ENCODE measurements at regions not wholly inside any gene's neighbourhood (a gene's known extent, or its start where the extent isn't known, plus 50 kb on each side); places are given as distances from the start of the nearest gene placed in this dataset.

GRCh38 chr5:69042500-69042899 is 51.3 kb upstream of the SLC30A5 start:
- no peak overlapping the region for H3K4me2 ChIP-seq (ENCODE audit: insufficient read depth, low read length)
- POLR2A ChIA-PET: interaction anchor here (0.9 to 1.0 kb wide), 3 partner anchors 8 to 140 kb away, joined by 3 read pairs; no protein-coding TSS in a partner anchor
- no peak; the same call in 2 of the 3 replicates for ATAC-seq
- no peaks in the 10 kb centered on the region for H4K20me1 ChIP-seq (replicated peaks; ENCODE audit: control insufficient read depth, insufficient read depth, low read length)
- intact Hi-C loops (cut with micrococcal nuclease) (loop anchor here (2.0 kb wide), 2 partner anchors 48 to 326 kb away; partner anchors contain the start of genes AK6, RAD17 and TAF9), in situ Hi-C loops (cut with MboI) (no loop called here)
- H3K27ac ChIP-seq (ENCODE audit: extremely low read depth, low read depth, low read length): peak overlapping the region; percentile 14; the same call in 1 of the 3 replicates
- H3K36me3 ChIP-seq (ENCODE audit: control insufficient read depth, insufficient read depth, low read length): no peaks in the 10 kb centered on the region
- H3K9ac ChIP-seq (ENCODE audit: insufficient read depth in 1 of 2, low read depth in 2 of 2, low read length in 2 of 2): 0 out of 4 replicates have a peak overlapping the region, but pooled peaks of 1 of the 2 experiments have one; percentile 45
- DNase-seq (ENCODE audit: extremely low read depth in 1 of 4, low spot score in 3 of 4): no peak
- CTCF ChIA-PET (ENCODE audit: low intra/inter-chr PET ratio): interaction anchor here (0.7 kb wide), 2 partner anchors 41 to 142 kb away, joined by 3 read pairs; no protein-coding TSS in a partner anchor
- H3K79me2 ChIP-seq (ENCODE audit: control insufficient read depth, insufficient read depth, low read length): no peaks in the 10 kb centered on the region
- peaks cover 4 to 26% of the 10 kb centered on the region in 2 experiments; a peak in 3 of 5 replicates for H3K4me1 ChIP-seq (replicated peaks in 1 of 2; ENCODE audit: control insufficient read depth in 2 of 2, insufficient read depth in 2 of 2, low read length in 2 of 2)
- TF ChIP-seq NR2C1 (IDR thresholded peaks at IDR 0.05): no peak
- 0 out of 2 replicates have a peak, but pooled peaks have one; percentile 7 for TF ChIP-seq NR2C1 (tag; IDR thresholded peaks at IDR 0.05)
- TF ChIP-seq ZNF696 (CRISPR knock-in tag; conservative IDR thresholded peaks at IDR 0.05): no peak
- no peak for TF ChIP-seq SIRT6 (IDR thresholded peaks at IDR 0.05; ENCODE audit: low read depth, low read length)
- no peak for TF ChIP-seq BRF2 (IDR thresholded peaks at IDR 0.05; ENCODE audit: borderline replicate concordance, insufficient read depth, insufficient read length)
- TF ChIP-seq, protein P1, sequence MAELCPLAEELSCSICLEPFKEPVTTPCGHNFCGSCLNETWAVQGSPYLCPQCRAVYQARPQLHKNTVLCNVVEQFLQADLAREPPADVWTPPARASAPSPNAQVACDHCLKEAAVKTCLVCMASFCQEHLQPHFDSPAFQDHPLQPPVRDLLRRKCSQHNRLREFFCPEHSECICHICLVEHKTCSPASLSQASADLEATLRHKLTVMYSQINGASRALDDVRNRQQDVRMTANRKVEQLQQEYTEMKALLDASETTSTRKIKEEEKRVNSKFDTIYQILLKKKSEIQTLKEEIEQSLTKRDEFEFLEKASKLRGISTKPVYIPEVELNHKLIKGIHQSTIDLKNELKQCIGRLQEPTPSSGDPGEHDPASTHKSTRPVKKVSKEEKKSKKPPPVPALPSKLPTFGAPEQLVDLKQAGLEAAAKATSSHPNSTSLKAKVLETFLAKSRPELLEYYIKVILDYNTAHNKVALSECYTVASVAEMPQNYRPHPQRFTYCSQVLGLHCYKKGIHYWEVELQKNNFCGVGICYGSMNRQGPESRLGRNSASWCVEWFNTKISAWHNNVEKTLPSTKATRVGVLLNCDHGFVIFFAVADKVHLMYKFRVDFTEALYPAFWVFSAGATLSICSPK (IDR thresholded peaks at IDR 0.05; ENCODE audit: borderline replicate concordance): no peak
- peak; percentile 28; the same call in 1 of the 2 replicates for TF ChIP-seq ADNP (tag; IDR thresholded peaks at IDR 0.05)
- TF ChIP-seq RFX1 (IDR thresholded peaks at IDR 0.05): no peak
- no peak for TF ChIP-seq ZNF668 (CRISPR knock-in tag; IDR thresholded peaks at IDR 0.05)
- no peak for TF ChIP-seq CTBP1 (IDR thresholded peaks at IDR 0.05; ENCODE audit: borderline replicate concordance)
- TF ChIP-seq, protein P2, sequence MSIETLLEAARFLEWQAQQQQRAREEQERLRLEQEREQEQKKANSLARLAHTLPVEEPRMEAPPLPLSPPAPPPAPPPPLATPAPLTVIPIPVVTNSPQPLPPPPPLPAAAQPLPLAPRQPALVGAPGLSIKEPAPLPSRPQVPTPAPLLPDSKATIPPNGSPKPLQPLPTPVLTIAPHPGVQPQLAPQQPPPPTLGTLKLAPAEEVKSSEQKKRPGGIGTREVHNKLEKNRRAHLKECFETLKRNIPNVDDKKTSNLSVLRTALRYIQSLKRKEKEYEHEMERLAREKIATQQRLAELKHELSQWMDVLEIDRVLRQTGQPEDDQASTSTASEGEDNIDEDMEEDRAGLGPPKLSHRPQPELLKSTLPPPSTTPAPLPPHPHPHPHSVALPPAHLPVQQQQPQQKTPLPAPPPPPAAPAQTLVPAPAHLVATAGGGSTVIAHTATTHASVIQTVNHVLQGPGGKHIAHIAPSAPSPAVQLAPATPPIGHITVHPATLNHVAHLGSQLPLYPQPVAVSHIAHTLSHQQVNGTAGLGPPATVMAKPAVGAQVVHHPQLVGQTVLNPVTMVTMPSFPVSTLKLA (conservative IDR thresholded peaks at IDR 0.05): 0 out of 4 replicates have a peak, but pooled peaks of 1 of the 2 experiments have one; percentile 19
- no peak overlapping the region for H3K4me3 ChIP-seq
- 46% methylated on average over 2 of the region's 2 CpGs for WGBS (ENCODE audit: insufficient coverage, low coverage, missing lambda C conversion rate)
- no TSS peak for BruUV-seq (replicated peaks)
- peak overlapping the region; percentile 92 for H2AFZ ChIP-seq (ENCODE audit: low read depth, low read length)
- FAIRE-seq: no peak
- H3K27me3 ChIP-seq (ENCODE audit: control insufficient read depth in 2 of 2, insufficient read depth in 2 of 2, low read length in 2 of 2): no peaks in the 10 kb centered on the region
- no peaks in the 10 kb centered on the region for H3K9me1 ChIP-seq (ENCODE audit: control insufficient read depth, insufficient read depth, low read length)
- H3K9me3 ChIP-seq (replicated peaks; ENCODE audit: control insufficient read depth, insufficient read depth, low read depth, low read length): no peaks in the 10 kb centered on the region

All from K562 (cell line).